H9 (cell line): ENCODE measurements at regions not wholly inside any gene's neighbourhood (a gene's known extent, or its start where the extent isn't known, plus 50 kb on each side); places are given as distances from the start of the nearest gene placed in this dataset.
"Not testable (repeated sequence)": the region's sequence is repeated elsewhere in the genome, so short reads cannot be mapped to it uniquely, and the experiment has no call there.

Experiments
- DNase-seq: peaks from one replicate; pipeline ENCODE4 v3.0.0-alpha.2; 2017
- H2AFZ ChIP-seq: one replicate; pipeline ENCODE4 v1.6.1; 2013; ENCODE audit warnings: mild to moderate bottlenecking, low read length, control low read depth, moderate library complexity
- H2AK5ac ChIP-seq: 2 replicates; pipeline ENCODE4 v1.6.1; 2013; ENCODE audit warnings: low read length, control low read depth, mixed read lengths; ENCODE audit not compliant: insufficient read length
- H2BK120ac ChIP-seq: one replicate; pipeline ENCODE4 v1.6.1; 2013; ENCODE audit warnings: low read depth, mild to moderate bottlenecking, low read length, control low read depth, inconsistent platforms; ENCODE audit not compliant: poor library complexity, severe bottlenecking
- H2BK12ac ChIP-seq: 2 replicates; pipeline ENCODE4 v1.6.1; 2013; ENCODE audit warnings: low read length, control low read depth, mixed read lengths, low read depth; ENCODE audit not compliant: insufficient read length
- H2BK15ac ChIP-seq: 2 replicates; pipeline ENCODE4 v1.6.1; 2013; ENCODE audit warnings: low read depth, low read length, control low read depth
- H2BK20ac ChIP-seq: one replicate; pipeline ENCODE4 v1.6.1; 2013; ENCODE audit warnings: low read depth, mild to moderate bottlenecking, low read length, control low read depth, inconsistent platforms; ENCODE audit not compliant: poor library complexity, severe bottlenecking
- H2BK5ac ChIP-seq: 2 replicates; pipeline ENCODE4 v1.6.1; 2013; ENCODE audit warnings: low read length, control low read depth, mixed read lengths; ENCODE audit not compliant: insufficient read length
- H3K14ac ChIP-seq: 2 replicates; pipeline ENCODE4 v1.6.1; 2013; ENCODE audit warnings: low read length, control low read depth; ENCODE audit not compliant: insufficient read depth
- H3K18ac ChIP-seq: 2 replicates; pipeline ENCODE4 v1.6.1; 2013; ENCODE audit warnings: low read depth, mild to moderate bottlenecking, mixed read lengths, low read length, control low read depth; ENCODE audit not compliant: insufficient read length
- H3K23ac ChIP-seq: 2 replicates; pipeline ENCODE4 v1.6.1; 2013; ENCODE audit warnings: low read length, control low read depth, mixed read lengths, low read depth; ENCODE audit not compliant: insufficient read length
- H3K23me2 ChIP-seq: 2 replicates; pipeline ENCODE4 v1.6.1; 2013; ENCODE audit warnings: low read depth, mild to moderate bottlenecking, mixed read lengths, low read length, control low read depth; ENCODE audit not compliant: insufficient read length, poor library complexity, severe bottlenecking
- H3K27ac ChIP-seq: 2 replicates; pipeline ENCODE4 v1.5.1; 2013; ENCODE audit warnings: low read length, control low read depth, mixed read lengths, low read depth; ENCODE audit not compliant: insufficient read length
- H3K27me3 ChIP-seq: 2 replicates; pipeline ENCODE4 v1.6.1; 2013; ENCODE audit warnings: low read length, control low read depth, inconsistent platforms; ENCODE audit not compliant: insufficient read depth
- H3K4ac ChIP-seq: 2 replicates; pipeline ENCODE4 v1.6.1; 2013; ENCODE audit warnings: low read depth, mild to moderate bottlenecking, control low read depth, inconsistent platforms, low read length, moderate library complexity
- H3K4me1 ChIP-seq: 2 replicates; pipeline ENCODE4 v1.6.1; 2013; ENCODE audit warnings: low read length, control low read depth, inconsistent platforms; ENCODE audit not compliant: insufficient read depth
- H3K4me2 ChIP-seq: 2 replicates; pipeline ENCODE4 v1.6.1; 2013; ENCODE audit warnings: low read length, control low read depth, mixed read lengths; ENCODE audit not compliant: insufficient read length, insufficient read depth
- H3K56ac ChIP-seq: 2 replicates; pipeline ENCODE4 v1.6.1; 2013; ENCODE audit warnings: low read depth, mild to moderate bottlenecking, mixed read lengths, low read length, control low read depth; ENCODE audit not compliant: insufficient read length
- H3K79me1 ChIP-seq: 2 replicates; pipeline ENCODE4 v1.6.1; 2013; ENCODE audit warnings: low read depth, mild to moderate bottlenecking, moderate library complexity, low read length, control low read depth, inconsistent platforms; ENCODE audit not compliant: insufficient read depth, poor library complexity, severe bottlenecking
- H3K79me2 ChIP-seq: 2 replicates; pipeline ENCODE4 v1.6.1; 2013; ENCODE audit warnings: low read length, control low read depth, inconsistent platforms; ENCODE audit not compliant: insufficient read depth
- H3K9ac ChIP-seq: 2 replicates; pipeline ENCODE4 v1.6.1; 2013; ENCODE audit warnings: low read length, control low read depth, mixed read lengths; ENCODE audit not compliant: insufficient read length; ENCODE audit errors: extremely low read depth
- H3K9me3 ChIP-seq: one replicate; pipeline ENCODE4 v1.6.1; 2013; ENCODE audit warnings: low read depth, low read length, inconsistent platforms; ENCODE audit not compliant: control insufficient read depth
- H3T11ph ChIP-seq: one replicate; pipeline ENCODE4 v1.6.1; 2013; ENCODE audit warnings: mild to moderate bottlenecking, low read length, control low read depth, inconsistent platforms
- H4K20me1 ChIP-seq: one replicate; pipeline ENCODE4 v1.6.1; 2013; ENCODE audit not compliant: control insufficient read depth, insufficient read length, insufficient read depth
- H4K5ac ChIP-seq: 2 replicates; pipeline ENCODE4 v1.6.1; 2013; ENCODE audit warnings: low read depth, mild to moderate bottlenecking, mixed read lengths, low read length, control low read depth; ENCODE audit not compliant: insufficient read length
- H4K8ac ChIP-seq: replicated peaks from 2 replicates; pipeline ENCODE4 v1.6.1; 2013; ENCODE audit warnings: low read length, control low read depth, mixed read lengths, low read depth; ENCODE audit not compliant: insufficient read length
- H4K91ac ChIP-seq: 2 replicates; pipeline ENCODE4 v1.6.1; 2013; ENCODE audit warnings: low read depth, mild to moderate bottlenecking, moderate library complexity, mixed read lengths, low read length, control low read depth; ENCODE audit not compliant: insufficient read length
- H3K27ac Mint-ChIP-seq, 3 experiments: 2 replicates in 2 of 3; 3 replicates in 1 of 3; pipeline ENCODE4 v1.8.0; 2020 to 2021; ENCODE audit warnings: mixed read lengths in 3 of 3, mild to moderate bottlenecking in 1 of 3, moderate library complexity in 1 of 3
- H3K27me3 Mint-ChIP-seq: 2 replicates; pipeline ENCODE4 v1.8.0; 2021; ENCODE audit warnings: low read depth, mild to moderate bottlenecking, moderate library complexity, mixed read lengths
- H3K36me3 Mint-ChIP-seq, 3 experiments: 2 replicates in 2 of 3; 3 replicates in 1 of 3; pipeline ENCODE4 v1.8.0; 2020 to 2021; ENCODE audit warnings: low read depth in 3 of 3, mixed read lengths in 3 of 3; ENCODE audit not compliant: insufficient read depth in 1 of 3
- H3K4me1 Mint-ChIP-seq, 2 experiments: 2 replicates each; pipeline ENCODE4 v1.8.0; 2020; ENCODE audit warnings: mixed read lengths in 2 of 2
- H3K4me3 Mint-ChIP-seq, 2 experiments: 2 replicates in 1 of 2; 3 replicates in 1 of 2; pipeline ENCODE4 v1.8.0; 2020 to 2021; ENCODE audit warnings: mild to moderate bottlenecking in 2 of 2, mixed read lengths in 2 of 2, moderate library complexity in 1 of 2
- H3K9me3 Mint-ChIP-seq, 2 experiments: 2 replicates in 1 of 2; 3 replicates in 1 of 2; pipeline ENCODE4 v1.8.0; 2020; ENCODE audit warnings: mild to moderate bottlenecking in 2 of 2, mixed read lengths in 2 of 2, moderate library complexity in 1 of 2
- CTCF ChIP-seq: fragments of 200-600 bp; sonication (generic); conservative IDR thresholded peaks from 3 replicates; pipeline ENCODE4 v1.8.0; 2021; ENCODE audit warnings: antibody characterized with exemption, mild to moderate bottlenecking
- WGBS: extraction: QIAGEN DNeasy Blood & Tissue Kit; methylation state at CpG from one replicate; pipeline ENCODE4 v1.1.7; 2013; ENCODE audit warnings: missing lambda C conversion rate, low lambda C conversion rate, mixed read lengths; ENCODE audit not compliant: insufficient read length; ENCODE audit errors: extremely low coverage; 5-methylcytosine and 5-hydroxymethylcytosine counted together

- H3K9me3 ChIP-seq: no peaks in the 10 kb centered on the region
- H3K27me3 ChIP-seq: no peaks in the 10 kb centered on the region
- no peaks in the 10 kb centered on the region for H3K4me1 ChIP-seq
- H2BK5ac ChIP-seq: no peak overlapping the region
- H2AFZ ChIP-seq: no peak overlapping the region
- no peak overlapping the region for H2BK120ac ChIP-seq
- no peak overlapping the region for H3K18ac ChIP-seq
- no peak overlapping the region for H3K4ac ChIP-seq
- H3K56ac ChIP-seq: no peak overlapping the region
- H3K27me3 Mint-ChIP-seq: no peaks in the 10 kb centered on the region
- H4K5ac ChIP-seq: no peak overlapping the region
- H4K20me1 ChIP-seq: no peaks in the 10 kb centered on the region
- no peak overlapping the region for H3K4me3 Mint-ChIP-seq
- H4K91ac ChIP-seq: no peak overlapping the region
- no peak overlapping the region for H3K14ac ChIP-seq
- WGBS: no CpG with 5 or more reads among the region's 1 CpG
- no peaks in the 10 kb centered on the region for H3K23me2 ChIP-seq
- DNase-seq: no peak
- H3K4me1 Mint-ChIP-seq: no peaks in the 10 kb centered on the region
- no peaks in the 10 kb centered on the region for H3K79me2 ChIP-seq
- no peaks in the 10 kb centered on the region for H3K79me1 ChIP-seq
- H2BK20ac ChIP-seq: no peak overlapping the region
- no peak overlapping the region for H2AK5ac ChIP-seq
- no peak overlapping the region for H3K4me2 ChIP-seq
- TF ChIP-seq CTCF: no peak
- H3K27ac Mint-ChIP-seq: no peak overlapping the region
- H4K8ac ChIP-seq: no peak overlapping the region
- no peak overlapping the region for H3T11ph ChIP-seq
- H3K9ac ChIP-seq: no peak overlapping the region
- H2BK15ac ChIP-seq: no peak overlapping the region
- peaks cover under 1 to 2% of the 10 kb centered on the region in 2 experiments; a peak in 4 of 5 replicates for H3K9me3 Mint-ChIP-seq
- no peak overlapping the region for H2BK12ac ChIP-seq
- no peak overlapping the region for H3K27ac ChIP-seq
- no peaks in the 10 kb centered on the region; a peak in 2 of 7 replicates for H3K36me3 Mint-ChIP-seq
- no peak overlapping the region for H3K23ac ChIP-seq
Measured at GRCh38 chr5:16283791-16284190, 104.2 kb upstream of the MARCHF11 start.

- not testable (repeated sequence) for H3T11ph ChIP-seq, H4K20me1 ChIP-seq, H3K79me2 ChIP-seq, H3K27me3 ChIP-seq, H3K27ac Mint-ChIP-seq, H3K18ac ChIP-seq, H2BK120ac ChIP-seq, H3K4me2 ChIP-seq, H2BK12ac ChIP-seq, H4K91ac ChIP-seq, H3K79me1 ChIP-seq, H3K27me3 Mint-ChIP-seq, H3K27ac ChIP-seq, H3K9me3 ChIP-seq, H3K14ac ChIP-seq, H3K23ac ChIP-seq, H3K4me1 Mint-ChIP-seq, H3K4ac ChIP-seq, H3K4me1 ChIP-seq, H2AFZ ChIP-seq, H3K56ac ChIP-seq, H2BK5ac ChIP-seq, H3K23me2 ChIP-seq, H3K36me3 Mint-ChIP-seq, DNase-seq, H3K9ac ChIP-seq, H2AK5ac ChIP-seq, H4K8ac ChIP-seq, H3K4me3 Mint-ChIP-seq, H2BK20ac ChIP-seq, H4K5ac ChIP-seq, H2BK15ac ChIP-seq
- no CpG with 5 or more reads among the region's 28 CpGs for WGBS
- H3K9me3 Mint-ChIP-seq: peaks cover 14% of the 10 kb centered on the region in 2 experiments
Measured at GRCh38 chr5:16276859-16277258, 97.3 kb upstream of the MARCHF11 start.
